HUES64 (cell line): ENCODE measurements at regions not wholly inside any gene's neighbourhood (a gene's known extent, or its start where the extent isn't known, plus 50 kb on each side); places are given as distances from the start of the nearest gene placed in this dataset.

Experiments
- H3K27ac ChIP-seq: 2 replicates; pipeline ENCODE4 v1.7.0; 2013; ENCODE audit warnings: low read depth, low read length, inconsistent platforms
- H3K27me3 ChIP-seq: 2 replicates; pipeline ENCODE4 v1.6.1; 2013; ENCODE audit warnings: mild to moderate bottlenecking, low read length; ENCODE audit not compliant: insufficient read depth
- H3K36me3 ChIP-seq: 2 replicates; pipeline ENCODE4 v1.6.1; 2013; ENCODE audit warnings: mild to moderate bottlenecking, low read length; ENCODE audit not compliant: insufficient read depth
- H3K4me1 ChIP-seq: 2 replicates; pipeline ENCODE4 v1.6.1; 2013; ENCODE audit warnings: mild to moderate bottlenecking, low read length, moderate library complexity; ENCODE audit not compliant: insufficient read depth
- H3K4me3 ChIP-seq: 2 replicates; pipeline ENCODE4 v1.5.1; 2013; ENCODE audit warnings: mild to moderate bottlenecking, low read length, moderate library complexity
- H3K9ac ChIP-seq: 2 replicates; pipeline ENCODE4 v1.6.1; 2013; ENCODE audit warnings: mild to moderate bottlenecking, low read depth, low read length
- H3K9me3 ChIP-seq: 2 replicates; pipeline ENCODE4 v1.6.1; 2013; ENCODE audit warnings: low read depth, low read length; ENCODE audit not compliant: insufficient read depth
- WGBS: fragments of 150-250, 120-280 bp; methylation state at CpG from one replicate; pipeline ENCODE4 v1.1.7; 2013; ENCODE audit warnings: missing lambda C conversion rate; 5-methylcytosine and 5-hydroxymethylcytosine counted together

DNA sequence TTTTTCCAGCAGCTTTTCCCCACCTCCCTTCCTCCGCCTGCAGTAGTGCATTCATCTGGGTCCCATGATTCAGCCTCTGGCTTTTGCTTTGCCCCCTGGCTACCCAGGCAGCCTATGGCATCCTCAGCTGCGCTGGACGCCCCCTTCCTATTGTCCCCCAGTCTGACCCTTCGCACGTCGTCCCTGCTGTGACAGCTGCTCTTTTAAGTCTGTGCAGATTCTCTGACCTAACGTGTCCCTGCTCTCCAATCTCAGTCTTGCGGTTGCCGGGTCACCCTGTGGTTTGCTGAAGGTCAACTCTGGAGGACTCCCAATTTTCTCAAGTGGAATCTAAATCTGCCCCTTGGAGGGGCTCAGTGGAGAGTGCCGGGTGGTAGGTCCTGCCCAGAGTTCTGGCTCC lies 294.3 kb downstream of the CDC5L start:
- Histone ChIP-seq H3K9me3 (no peaks in the 10 kb centered on the region), H3K4me3 (no peak overlapping the region), H3K9ac (no peak overlapping the region), H3K36me3 (no peaks in the 10 kb centered on the region), H3K27ac (no peak overlapping the region), H3K27me3 (no peaks in the 10 kb centered on the region), H3K4me1 (no peaks in the 10 kb centered on the region)
- 91% methylated on average over 10 of the region's 10 CpGs for WGBS

DNA sequence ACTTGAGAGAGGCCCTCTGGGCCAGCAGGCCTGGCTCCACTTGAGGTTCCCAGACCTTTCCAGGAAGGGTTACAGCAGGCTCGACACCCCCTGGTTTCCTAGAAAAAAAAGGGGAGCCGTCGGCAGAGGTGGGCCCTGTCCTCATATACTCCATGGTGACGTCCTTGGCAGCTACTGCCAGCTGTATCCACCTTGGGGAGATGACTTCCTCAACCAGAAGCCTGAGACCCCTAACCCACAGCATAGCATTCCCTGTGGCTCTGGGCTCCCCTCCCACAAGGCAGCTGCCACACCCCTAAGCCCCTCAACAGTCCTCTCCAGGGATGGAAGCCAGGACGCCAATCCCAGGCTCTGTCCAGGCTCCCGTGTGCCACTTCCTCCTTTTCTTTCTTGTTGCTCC lies 294.8 kb downstream of the CDC5L start:
- WGBS, result 91% methylated on average over 6 of the region's 6 CpGs
- H3K4me1 ChIP-seq, result no peaks in the 10 kb centered on the region
- H3K4me3 ChIP-seq, result no peak overlapping the region
- no peaks in the 10 kb centered on the region for H3K27me3 ChIP-seq
- no peak overlapping the region for H3K9ac ChIP-seq
- H3K27ac ChIP-seq, result no peak overlapping the region
- H3K36me3 ChIP-seq, result no peaks in the 10 kb centered on the region
- H3K9me3 ChIP-seq, result no peaks in the 10 kb centered on the region

- H3K4me3 ChIP-seq, result no peak overlapping the region
- H3K9ac ChIP-seq, result no peak overlapping the region
- H3K27me3 ChIP-seq, result no peaks in the 10 kb centered on the region
- no peaks in the 10 kb centered on the region for H3K36me3 ChIP-seq
- whole genome bisulfite sequencing, result 95% methylated on average over 10 of the region's 13 CpGs
- no peaks in the 10 kb centered on the region for H3K4me1 ChIP-seq
- no peaks in the 10 kb centered on the region for H3K9me3 ChIP-seq
- no peak overlapping the region for H3K27ac ChIP-seq
Measured at GRCh38 chr6:44682987-44683779, 295.7 kb downstream of the CDC5L start.

DNA sequence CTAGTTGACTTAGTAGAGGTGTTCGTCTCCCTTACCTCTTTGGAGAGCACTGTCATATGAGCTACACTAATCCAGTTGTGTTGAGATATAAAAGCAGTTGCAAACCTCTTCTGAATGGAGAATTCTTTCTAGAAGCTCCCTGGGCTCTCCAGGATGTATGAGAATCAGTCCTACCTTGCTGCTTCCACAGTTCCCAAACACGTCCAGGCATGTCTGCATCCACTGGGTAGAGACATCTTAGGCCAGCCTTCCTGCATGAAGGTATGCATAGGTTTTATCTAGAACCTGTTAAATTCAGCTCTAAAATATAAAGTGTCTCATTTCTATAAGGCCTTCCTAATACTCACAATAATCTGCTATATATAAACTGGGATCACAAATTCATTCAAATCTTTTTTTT lies 297.7 kb downstream of the CDC5L start:
- H3K9me3 ChIP-seq, result no peaks in the 10 kb centered on the region
- H3K9ac ChIP-seq, result no peak overlapping the region
- no peaks in the 10 kb centered on the region for H3K36me3 ChIP-seq
- no peak overlapping the region for H3K27ac ChIP-seq
- H3K27me3 ChIP-seq, result no peaks in the 10 kb centered on the region
- H3K4me1 ChIP-seq, result no peaks in the 10 kb centered on the region
- H3K4me3 ChIP-seq, result no peak overlapping the region
- WGBS, result 88% methylated on average over 2 of the region's 2 CpGs

DNA sequence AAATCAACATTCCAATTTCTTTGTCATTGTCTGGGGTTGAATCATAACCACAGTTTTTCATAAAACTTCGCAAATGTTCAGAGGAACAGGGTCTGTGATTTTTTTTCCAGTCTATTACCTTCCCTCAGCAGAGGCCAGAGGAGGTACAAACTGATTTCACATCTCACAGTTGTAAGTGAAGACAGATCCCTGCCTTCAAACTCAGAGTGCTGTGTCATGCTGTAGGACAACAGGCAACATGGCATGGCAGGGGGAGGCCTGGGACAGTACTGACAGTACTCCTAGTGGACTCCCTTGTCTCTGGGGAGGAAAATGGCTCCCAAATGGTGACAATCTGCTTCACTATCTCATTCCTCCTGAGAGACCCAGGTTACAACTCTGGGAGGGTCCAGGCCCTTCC lies 308.6 kb downstream of the CDC5L start:
- Histone ChIP-seq H3K27ac (no peak overlapping the region), H3K4me1 (peaks cover under 1% of the 10 kb centered on the region; the same call in 1 of the 2 replicates), H3K27me3 (no peaks in the 10 kb centered on the region), H3K36me3 (no peaks in the 10 kb centered on the region), H3K9me3 (no peaks in the 10 kb centered on the region), H3K4me3 (no peak overlapping the region), H3K9ac (no peak overlapping the region)
- 95% methylated on average over 1 of the region's 1 CpG for WGBS

DNA sequence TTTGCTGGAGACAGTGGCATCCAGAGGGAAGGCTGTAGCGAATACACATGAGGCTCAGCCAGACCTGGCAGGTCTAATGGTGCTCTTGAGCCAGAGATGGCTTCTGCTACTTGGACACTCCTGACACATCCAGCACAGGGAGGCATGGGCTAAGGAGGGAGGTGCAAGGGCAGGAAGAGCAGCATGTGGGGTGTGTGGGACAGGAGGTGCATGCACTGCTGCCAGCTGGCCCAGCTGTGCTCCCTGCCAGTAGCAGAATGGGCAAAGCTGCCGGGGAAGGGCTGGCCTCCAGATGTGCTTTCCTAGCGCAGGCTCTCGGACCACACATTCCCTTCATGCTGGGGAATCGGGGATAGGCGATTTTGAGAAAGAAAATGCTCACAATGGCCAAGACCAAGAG lies 309.2 kb downstream of the CDC5L start:
- 93% methylated on average over 6 of the region's 6 CpGs for WGBS
- Histone ChIP-seq H3K4me1 (peaks cover 6% of the 10 kb centered on the region), H3K27ac (no peak overlapping the region), H3K9ac (no peak overlapping the region), H3K4me3 (no peak overlapping the region), H3K36me3 (no peaks in the 10 kb centered on the region), H3K9me3 (no peaks in the 10 kb centered on the region), H3K27me3 (no peaks in the 10 kb centered on the region)

DNA sequence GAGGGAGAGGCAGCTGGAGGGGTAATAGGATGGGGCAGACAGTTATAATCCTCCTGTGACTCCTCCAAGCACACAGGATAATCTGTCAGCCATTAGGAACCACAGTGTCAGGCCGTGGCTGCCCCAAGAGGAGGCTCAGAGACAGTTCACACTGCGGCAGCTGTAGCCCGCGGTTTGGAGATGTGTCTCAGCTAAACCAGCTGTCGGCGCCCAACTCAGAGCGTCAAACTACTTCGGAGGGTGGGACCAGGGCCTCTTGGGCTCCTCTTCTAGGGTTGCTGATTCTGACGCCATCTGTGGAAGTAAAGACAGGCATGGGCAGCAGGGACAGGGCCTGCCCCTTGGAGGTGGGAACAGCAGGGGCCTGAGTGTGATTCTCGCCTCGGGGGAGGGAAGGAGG lies 309.8 kb downstream of the CDC5L start:
- H3K9me3 ChIP-seq, result no peaks in the 10 kb centered on the region
- no peaks in the 10 kb centered on the region for H3K27me3 ChIP-seq
- H3K27ac ChIP-seq, result no peak overlapping the region
- WGBS, result 83% methylated on average over 11 of the region's 11 CpGs
- H3K4me1 ChIP-seq, result peaks cover 13% of the 10 kb centered on the region
- no peak overlapping the region for H3K9ac ChIP-seq
- no peak overlapping the region for H3K4me3 ChIP-seq
- H3K36me3 ChIP-seq, result no peaks in the 10 kb centered on the region

DNA sequence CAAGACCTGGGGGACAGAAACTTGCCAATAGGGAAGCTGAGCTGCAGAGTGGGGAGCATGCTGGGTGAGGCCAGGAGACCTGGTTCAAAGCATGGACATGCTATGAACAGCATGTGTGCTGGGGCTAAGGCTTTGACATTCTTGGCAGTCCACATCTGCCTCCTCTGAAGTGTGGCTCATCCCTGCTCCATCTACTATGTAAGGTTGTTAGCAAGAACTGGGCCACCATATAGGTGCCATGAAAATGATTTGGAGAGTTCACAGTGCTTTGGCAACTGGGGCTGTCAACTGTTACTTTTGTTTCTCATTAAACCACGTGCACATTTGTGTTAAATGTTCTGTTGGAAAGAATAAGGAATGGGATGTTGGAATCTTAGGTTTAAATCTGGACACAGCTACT lies 311.1 kb downstream of the CDC5L start:
- 92% methylated on average over 1 of the region's 1 CpG for WGBS
- H3K27ac ChIP-seq, result no peak overlapping the region
- H3K36me3 ChIP-seq, result no peaks in the 10 kb centered on the region
- H3K4me3 ChIP-seq, result no peak overlapping the region
- no peaks in the 10 kb centered on the region for H3K27me3 ChIP-seq
- H3K4me1 ChIP-seq, result peaks cover 14% of the 10 kb centered on the region
- no peaks in the 10 kb centered on the region for H3K9me3 ChIP-seq
- no peak overlapping the region for H3K9ac ChIP-seq

GRCh38 chr6:44699082-44699481 lies 311.6 kb downstream of the CDC5L start:
- 95% methylated on average over 1 of the region's 1 CpG for whole genome bisulfite sequencing
- Histone ChIP-seq H3K27ac (no peak overlapping the region), H3K4me1 (peaks cover 14% of the 10 kb centered on the region), H3K9me3 (no peaks in the 10 kb centered on the region), H3K9ac (no peak overlapping the region), H3K36me3 (no peaks in the 10 kb centered on the region), H3K4me3 (no peak overlapping the region), H3K27me3 (no peaks in the 10 kb centered on the region)

- no peak overlapping the region for H3K4me3 ChIP-seq
- no peaks in the 10 kb centered on the region for H3K36me3 ChIP-seq
- H3K9ac ChIP-seq, result no peak overlapping the region
- no peaks in the 10 kb centered on the region for H3K9me3 ChIP-seq
- peaks cover 14% of the 10 kb centered on the region for H3K4me1 ChIP-seq
- H3K27ac ChIP-seq, result no peak overlapping the region
- H3K27me3 ChIP-seq, result no peaks in the 10 kb centered on the region
- 94% methylated on average over 2 of the region's 2 CpGs for WGBS
Measured at GRCh38 chr6:44699851-44700250, 312.3 kb downstream of the CDC5L start.

DNA sequence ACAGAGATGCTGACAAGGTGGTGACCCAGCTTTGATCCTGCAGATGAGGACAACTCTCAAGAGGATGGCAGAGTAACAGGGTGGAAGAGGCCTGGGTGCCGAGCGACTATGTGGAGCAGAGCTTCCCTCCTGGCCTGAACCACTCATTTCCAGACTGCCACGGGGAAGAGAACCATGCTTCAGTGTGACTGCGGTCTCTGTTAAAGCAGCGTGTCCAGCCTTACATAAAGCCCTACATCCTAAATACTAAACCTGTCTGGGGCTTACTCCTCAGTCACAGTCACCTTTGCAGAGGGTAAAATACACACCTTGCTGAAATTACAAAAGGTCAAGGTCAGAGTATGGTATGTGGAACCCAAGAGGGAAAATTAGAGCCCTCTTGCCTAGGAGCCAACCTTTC lies 312.9 kb downstream of the CDC5L start:
- Histone ChIP-seq H3K27me3 (no peaks in the 10 kb centered on the region), H3K9ac (no peak overlapping the region), H3K9me3 (no peaks in the 10 kb centered on the region), H3K27ac (no peak overlapping the region), H3K4me1 (peaks cover 14% of the 10 kb centered on the region), H3K36me3 (no peaks in the 10 kb centered on the region), H3K4me3 (no peak overlapping the region)
- 96% methylated on average over 5 of the region's 5 CpGs for WGBS
